ENCODE measurements at regions not wholly inside any gene's neighbourhood (a gene's known extent, or its start where the extent isn't known, plus 50 kb on each side); places are given as distances from the start of the nearest gene placed in this dataset.

- Histone ChIP-seq H3K4me3 (no peak overlapping the region), H3K27ac (peak overlapping the region in 1 of 4 donors; percentile 52), H3K27me3 (no peaks in the 10 kb centered on the region), H3K4me1 (no peaks in the 10 kb centered on the region), H3K36me3 (no peaks in the 10 kb centered on the region), H3K9me3 (peaks cover 0 to 11% (median 0%) of the 10 kb centered on the region in 4 donors)
- 91 to 95% methylated on average over 1 of the region's 1 CpG for WGBS, 2 donors
- no peak for DNase-seq (ENCODE audit: low spot score in 2 of 2)
- TF ChIP-seq CTCF (IDR thresholded peaks at IDR 0.05) = no peak
- no peak for TF ChIP-seq POLR2A (IDR thresholded peaks at IDR 0.05)
- no peak for TF ChIP-seq EP300 (IDR thresholded peaks at IDR 0.05)
Measured at GRCh38 chr11:32280339-32280738, 155.0 kb downstream of the WT1 start.

GRCh38 chr11:32288276-32288675, 147.1 kb downstream of the WT1 start:
- Histone ChIP-seq H3K4me1 (peaks cover 0 to 8% (median 3%) of the 10 kb centered on the region in 4 donors), H3K9me3 (peaks cover 0 to 7% (median 0%) of the 10 kb centered on the region in 4 donors), H3K27ac (peak overlapping the region in 1 of 4 donors; percentile 80), H3K4me3 (no peak overlapping the region), H3K27me3 (no peaks in the 10 kb centered on the region), H3K36me3 (no peaks in the 10 kb centered on the region)
- no peak for DNase-seq (ENCODE audit: low spot score in 2 of 2)
- WGBS, 2 donors = 40 to 44% methylated on average over 1 of the region's 1 CpG
- TF ChIP-seq POLR2A (IDR thresholded peaks at IDR 0.05) (no peak), EP300 (IDR thresholded peaks at IDR 0.05) (no peak), CTCF (IDR thresholded peaks at IDR 0.05) (no peak)

GRCh38 chr11:32289701-32290100, 145.6 kb downstream of the WT1 start:
- no peak overlapping the region for H3K4me3 ChIP-seq
- DNase-seq (ENCODE audit: low spot score in 2 of 2) = no peak
- H3K4me1 ChIP-seq = peaks cover 0 to 8% (median 3%) of the 10 kb centered on the region in 4 donors
- H3K36me3 ChIP-seq = no peaks in the 10 kb centered on the region
- peak overlapping the region; percentile 25 to 89 (median 72) for H3K27ac ChIP-seq
- no peaks in the 10 kb centered on the region for H3K9me3 ChIP-seq
- no peaks in the 10 kb centered on the region for H3K27me3 ChIP-seq
- 86 to 87% methylated on average over 5 of the region's 5 CpGs for WGBS, 2 donors
- no peak for TF ChIP-seq EP300 (IDR thresholded peaks at IDR 0.05)
- no peak for TF ChIP-seq CTCF (IDR thresholded peaks at IDR 0.05)
- TF ChIP-seq POLR2A (IDR thresholded peaks at IDR 0.05) = no peak

- no peaks in the 10 kb centered on the region for H3K9me3 ChIP-seq
- H3K27me3 ChIP-seq = no peaks in the 10 kb centered on the region
- no peak for DNase-seq (ENCODE audit: low spot score in 2 of 2)
- H3K27ac ChIP-seq = peak overlapping the region in 3 of 4 donors; percentile 71 to 89 (median 80)
- peaks cover 0 to 8% (median 3%) of the 10 kb centered on the region in 4 donors for H3K4me1 ChIP-seq
- no peaks in the 10 kb centered on the region for H3K36me3 ChIP-seq
- no peak overlapping the region for H3K4me3 ChIP-seq
- 34 to 47% methylated on average over 3 of the region's 3 CpGs for WGBS, 2 donors
- peak in 2 of 5 experiments; percentile 27 to 42 for TF ChIP-seq CTCF (IDR thresholded peaks at IDR 0.05)
- peak; percentile 87 to 96 for TF ChIP-seq EP300 (IDR thresholded peaks at IDR 0.05)
- TF ChIP-seq POLR2A (IDR thresholded peaks at IDR 0.05) = no peak
Measured at GRCh38 chr11:32290783-32291182, 144.6 kb downstream of the WT1 start.

GRCh38 chr11:32297611-32298011, 137.7 kb downstream of the WT1 start:
- Histone ChIP-seq H3K4me3 (no peak overlapping the region), H3K36me3 (no peaks in the 10 kb centered on the region), H3K27me3 (no peaks in the 10 kb centered on the region), H3K4me1 (peaks cover 0 to 5% (median 0%) of the 10 kb centered on the region in 4 donors), H3K9me3 (no peaks in the 10 kb centered on the region), H3K27ac (peak overlapping the region in 1 of 4 donors; percentile 33)
- no peak for DNase-seq (ENCODE audit: low spot score in 2 of 2)
- 23 to 29% methylated on average over 4 of the region's 4 CpGs for WGBS, 2 donors
- TF ChIP-seq EP300 (IDR thresholded peaks at IDR 0.05) = no peak
- TF ChIP-seq CTCF (IDR thresholded peaks at IDR 0.05) = peak; percentile 30 to 57 (median 33)

Data from tibial nerve (tissue), 4 donors.